HepG2 (cell line): ENCODE measurements at regions not wholly inside any gene's neighbourhood (a gene's known extent, or its start where the extent isn't known, plus 50 kb on each side); places are given as distances from the start of the nearest gene placed in this dataset.

Experiments
- ATAC-seq: fragments of 200-7000 bp; cut with Tn5 transposase; 3 replicates; pipeline ENCODE4 v1.9.1; 2020; ENCODE audit warnings: mild to moderate bottlenecking, moderate library complexity
- BruUV-seq: library from RNA; stranded (reverse); fragments of 400-500 nt; replicated peaks from 2 replicates; lab custom pipeline; 2021; lab: Mats Ljungman, UMichigan
- CTCF ChIA-PET: fragments of 300-600 bp; formaldehyde crosslinking; extraction: SDS; loops from one replicate; lab custom pipeline; 2021; ENCODE audit warnings: low total read pairs, inconsistent platforms, low intra/inter-chr PET ratio; lab: Yijun Ruan, JAX
- POLR2A ChIA-PET: fragments of 350-600 bp; sonication (Branson Sonifier 250); formaldehyde crosslinking; loops from one replicate; lab custom pipeline; 2020; ENCODE audit warnings: antibody characterized with exemption, inconsistent platforms; lab: Yijun Ruan, JAX
- DNase-seq: peaks from one replicate; pipeline ENCODE4 v3.0.0-alpha.2; 2015; ENCODE audit warnings: low spot score
- FAIRE-seq: peaks from 3 replicates; lab custom pipeline; 2011; peaks lifted over from hg19 to GRCh38; lab: Jason Lieb, UNC
- H2AFZ ChIP-seq: one replicate; pipeline ENCODE4 v1.6.1; 2011; ENCODE audit warnings: low read length, inconsistent platforms
- H3K27ac ChIP-seq: fragments of 300-600 bp; 3 replicates; pipeline ENCODE4 v1.8.0; 2011; ENCODE audit warnings: mixed run types, mild to moderate bottlenecking, mixed read lengths, low read length, inconsistent platforms; ENCODE audit not compliant: insufficient read depth; ENCODE audit errors: extremely low read length
- H3K27me3 ChIP-seq, 2 experiments: fragments of 200-600 bp in 1 of 2; 2 replicates in 1 of 2; 3 replicates in 1 of 2; pipeline versions ENCODE4 v1.6.0 to v1.8.0; 2011; ENCODE audit warnings: low read length in 2 of 2, mild to moderate bottlenecking in 2 of 2, moderate library complexity in 2 of 2, inconsistent platforms in 1 of 2; ENCODE audit not compliant: insufficient read depth in 2 of 2, control insufficient read depth in 1 of 2
- H3K36me3 ChIP-seq, 2 experiments: fragments of 200-600 bp in 1 of 2; replicated peaks in 1 of 2; 2 replicates in 1 of 2; 3 replicates in 1 of 2; pipeline versions ENCODE4 v1.5.1 to v1.8.0; 2011; ENCODE audit warnings: low read length in 2 of 2, inconsistent platforms in 1 of 2; ENCODE audit not compliant: insufficient read depth in 2 of 2, control insufficient read depth in 1 of 2
- H3K4me1 ChIP-seq: 2 replicates; pipeline ENCODE4 v1.5.1; 2012; ENCODE audit warnings: low read length, inconsistent platforms; ENCODE audit not compliant: insufficient read depth
- H3K4me2 ChIP-seq: 2 replicates; pipeline ENCODE4 v1.6.0; 2011; ENCODE audit warnings: low read depth, low read length, inconsistent platforms
- H3K4me3 ChIP-seq, 3 experiments: fragments of 200-600 bp in 1 of 3; sonication (generic), shearing (Covaris generic) in 1 of 3; replicated peaks in 1 of 3; 2 replicates each; pipeline ENCODE4 v1.5.1; 2011 to 2016; ENCODE audit warnings: low read length in 3 of 3, inconsistent platforms in 2 of 3, low read depth in 2 of 3, mild to moderate bottlenecking in 2 of 3, control low read depth in 1 of 3, mixed read lengths in 1 of 3; ENCODE audit not compliant: insufficient read depth in 1 of 3
- H3K79me2 ChIP-seq: one replicate; pipeline ENCODE4 v1.6.1; 2011; ENCODE audit warnings: low read length, inconsistent platforms; ENCODE audit not compliant: insufficient read depth
- H3K9ac ChIP-seq: 2 replicates; pipeline ENCODE4 v1.6.0; 2011; ENCODE audit warnings: mild to moderate bottlenecking, low read depth, low read length, inconsistent platforms; ENCODE audit not compliant: insufficient read depth
- H3K9me3 ChIP-seq: 2 replicates; pipeline ENCODE4 v1.5.1; 2012; ENCODE audit warnings: mild to moderate bottlenecking, low read length
- H4K20me1 ChIP-seq: 2 replicates; pipeline ENCODE4 v1.6.0; 2011; ENCODE audit warnings: inconsistent platforms, mild to moderate bottlenecking, low read length, moderate library complexity; ENCODE audit not compliant: insufficient read depth
- ARID5B ChIP-seq: IDR thresholded peaks from 2 replicates; pipeline ENCODE4 v1.4.0; 2020; ENCODE audit warnings: mild to moderate bottlenecking, missing genetic modification reagents
- ATF3 ChIP-seq: sonication (generic); formaldehyde crosslinking; IDR thresholded peaks from 2 replicates; pipeline ENCODE4 v1.4.0; 2020; ENCODE audit warnings: missing genetic modification reagents
- BCL3 ChIP-seq: sonication (generic); formaldehyde crosslinking; IDR thresholded peaks from 2 replicates; pipeline ENCODE4 v1.5.1; 2020; ENCODE audit warnings: mild to moderate bottlenecking, missing genetic modification reagents, moderate library complexity
- DR1 ChIP-seq: sonication (generic); formaldehyde crosslinking; IDR thresholded peaks from 2 replicates; pipeline ENCODE4 v1.8.0; 2021; ENCODE audit warnings: mild to moderate bottlenecking, missing genetic modification reagents, inconsistent platforms
- EEA1 ChIP-seq: sonication (generic); formaldehyde crosslinking; IDR thresholded peaks from 2 replicates; pipeline ENCODE4 v1.5.1; 2020; ENCODE audit warnings: mild to moderate bottlenecking, missing genetic modification reagents, borderline replicate concordance
- HNRNPL ChIP-seq: fragments of 200-400 bp; formaldehyde crosslinking; IDR thresholded peaks from 2 replicates; pipeline ENCODE4 v1.6.1; 2017; ENCODE audit warnings: mild to moderate bottlenecking, low read depth, low read length
- HNRNPLL ChIP-seq: fragments of 200-400 bp; formaldehyde crosslinking; IDR thresholded peaks from 2 replicates; pipeline ENCODE4 v1.6.1; 2017; ENCODE audit warnings: mild to moderate bottlenecking, low read depth, low read length; ENCODE audit not compliant: poor library complexity, severe bottlenecking
- LBX2 ChIP-seq: sonication (generic); formaldehyde crosslinking; IDR thresholded peaks from 2 replicates; pipeline ENCODE4 v1.5.0; 2020; ENCODE audit warnings: missing genetic modification reagents, mild to moderate bottlenecking, borderline replicate concordance
- LRRFIP1 ChIP-seq: sonication (generic); formaldehyde crosslinking; conservative IDR thresholded peaks from 2 replicates; pipeline ENCODE4 v1.4.0; 2020; ENCODE audit warnings: missing genetic modification reagents
- MTA1 ChIP-seq: sonication (generic); formaldehyde crosslinking; IDR thresholded peaks from 2 replicates; pipeline ENCODE4 v1.4.0; 2020; ENCODE audit warnings: missing genetic modification reagents, mild to moderate bottlenecking, borderline replicate concordance
- NFKBIZ ChIP-seq: IDR thresholded peaks from 2 replicates; pipeline ENCODE4 v1.6.1; 2018; ENCODE audit warnings: missing genetic modification reagents, missing compliant biosample characterization
- SALL2 ChIP-seq: sonication (generic); formaldehyde crosslinking; IDR thresholded peaks from 2 replicates; pipeline ENCODE4 v1.8.1; 2023; ENCODE audit warnings: mild to moderate bottlenecking, missing genetic modification reagents, inconsistent platforms
- ZNF24 ChIP-seq: fragments of 450-650 bp; IDR thresholded peaks from 2 replicates; pipeline ENCODE4 v1.6.1; 2017; ENCODE audit warnings: antibody characterized with exemption, mild to moderate bottlenecking
- ZNF550 ChIP-seq: sonication (generic); formaldehyde crosslinking; IDR thresholded peaks from 2 replicates; pipeline ENCODE4 v1.4.0; 2020; ENCODE audit warnings: mild to moderate bottlenecking, missing genetic modification reagents, borderline replicate concordance
- ZNF7 ChIP-seq: IDR thresholded peaks from 2 replicates; pipeline ENCODE4 v1.6.1; 2016; ENCODE audit warnings: missing biosample characterization, missing genetic modification reagents
- ZZZ3 ChIP-seq: sonication (generic); formaldehyde crosslinking; IDR thresholded peaks from 2 replicates; pipeline ENCODE4 v1.4.0; 2020; ENCODE audit warnings: missing genetic modification reagents, mild to moderate bottlenecking, borderline replicate concordance
- in situ Hi-C: cut with HindIII; loops from 2 replicates; pipeline ENCODE4 v1.10.0; 2017; ENCODE audit warnings: low pct_unique_long_range_greater_than_20kb; ENCODE audit not compliant: extremely low pct_ligation_motif_present
- intact Hi-C: fragments of 100-400 bp; cut with micrococcal nuclease; formaldehyde crosslinking; loops from one replicate; pipeline ENCODE4 v1.10.0; 2022; ENCODE audit not compliant: unreplicated experiment

- ATAC-seq (no peak), FAIRE-seq (no peak)
- TF ChIP-seq ZNF550 (no peak), LBX2 (no peak), SALL2 (CRISPR knock-in tag) (no peak), ATF3 (CRISPR knock-in tag) (no peak), ZNF24 (no peak), BCL3 (no peak), ZZZ3 (no peak), MTA1 (CRISPR knock-in tag) (no peak), LRRFIP1 (CRISPR knock-in tag) (no peak), HNRNPL (no peak), ZNF7 (no peak), NFKBIZ (CRISPR knock-in tag) (no peak), EEA1 (CRISPR knock-in tag) (no peak), ARID5B (CRISPR knock-in tag) (no peak), HNRNPLL (no peak), DR1 (CRISPR knock-in tag) (no peak)
Measured at GRCh38 chr2:52416340-52416739, 1351.3 kb upstream of the CHAC2 start.

More at GRCh38 chr2:52416340-52416739, 1351.3 kb upstream of the CHAC2 start:
- H3K36me3 ChIP-seq = no peaks in the 10 kb centered on the region
- no peak overlapping the region for H3K4me2 ChIP-seq
- ChIA-PET CTCF (no interaction called here), POLR2A (no interaction called here)
- no peaks in the 10 kb centered on the region for H3K4me1 ChIP-seq
- H4K20me1 ChIP-seq = no peaks in the 10 kb centered on the region
- no peak overlapping the region for H3K4me3 ChIP-seq
- no peaks in the 10 kb centered on the region for H3K79me2 ChIP-seq
- BruUV-seq = no TSS peak
- in situ Hi-C loops = no loop called here
- H3K9ac ChIP-seq = no peak overlapping the region
- DNase-seq = no peak
- no peak overlapping the region for H2AFZ ChIP-seq
- intact Hi-C loops = loop anchor here (10.0 kb wide), 1 partner anchor 1058 kb away; no protein-coding TSS in a partner anchor
- H3K27ac ChIP-seq = no peak overlapping the region
- no peaks in the 10 kb centered on the region for H3K27me3 ChIP-seq
- H3K9me3 ChIP-seq = peaks cover 6% of the 10 kb centered on the region; the same call in 1 of the 2 replicates
